Kidney epithelial cell (primary cell): ENCODE measurements at regions not wholly inside any gene's neighbourhood (a gene's known extent, or its start where the extent isn't known, plus 50 kb on each side); places are given as distances from the start of the nearest gene placed in this dataset.

Source experiments
- DNase-seq: peaks from one replicate; pipeline ENCODE4 v3.0.0-alpha.2; 2010; ENCODE audit warnings: low read depth
- H3K27me3 ChIP-seq: 2 replicates; pipeline ENCODE4 v1.6.0; 2011; ENCODE audit warnings: low read length; ENCODE audit not compliant: control insufficient read depth, insufficient read depth
- H3K36me3 ChIP-seq: 2 replicates; pipeline ENCODE4 v1.5.1; 2011; ENCODE audit warnings: low read length; ENCODE audit not compliant: control insufficient read depth, insufficient read depth
- H3K4me3 ChIP-seq: 2 replicates; pipeline ENCODE4 v1.5.1; 2011; ENCODE audit warnings: low read depth, mild to moderate bottlenecking, control low read depth, low read length
- CTCF ChIP-seq: IDR thresholded peaks from 2 replicates; pipeline ENCODE4 v1.5.1; 2011; ENCODE audit warnings: mild to moderate bottlenecking, moderate library complexity, low read length, control low read depth, inconsistent platforms; ENCODE audit not compliant: insufficient read depth, poor library complexity, severe bottlenecking

- H3K36me3 ChIP-seq = no peaks in the 10 kb centered on the region
- no peak for TF ChIP-seq CTCF
- no peak overlapping the region for H3K4me3 ChIP-seq
- DNase-seq = no peak
- H3K27me3 ChIP-seq = no peaks in the 10 kb centered on the region
These were observed 182.9 kb upstream of the TANK start for GRCh38 chr2:160977376-160977775.

- Histone ChIP-seq H3K36me3 (no peaks in the 10 kb centered on the region), H3K27me3 (no peaks in the 10 kb centered on the region), H3K4me3 (no peak overlapping the region)
- TF ChIP-seq CTCF = no peak
- no peak for DNase-seq
These were observed 182.4 kb upstream of the TANK start for GRCh38 chr2:160977854-160978253.

- H3K4me3 ChIP-seq = no peak overlapping the region
- TF ChIP-seq CTCF = no peak
- H3K27me3 ChIP-seq = no peaks in the 10 kb centered on the region
- no peaks in the 10 kb centered on the region for H3K36me3 ChIP-seq
- DNase-seq = no peak
These were observed 175.7 kb upstream of the TANK start for GRCh38 chr2:160984426-160985077.

- no peak for TF ChIP-seq CTCF
- Histone ChIP-seq H3K27me3 (no peaks in the 10 kb centered on the region), H3K36me3 (no peaks in the 10 kb centered on the region), H3K4me3 (no peak overlapping the region)
- DNase-seq = no peak
These were observed 170.4 kb upstream of the TANK start for GRCh38 chr2:160989778-160990177.

- Histone ChIP-seq H3K4me3 (peak overlapping the region; percentile 5), H3K27me3 (no peaks in the 10 kb centered on the region), H3K36me3 (no peaks in the 10 kb centered on the region)
- no peak for TF ChIP-seq CTCF
- no peak for DNase-seq
These were observed 166.6 kb upstream of the TANK start for GRCh38 chr2:160993654-160994061.

- H3K4me3 ChIP-seq = peak overlapping the region; percentile 5
- H3K36me3 ChIP-seq = no peaks in the 10 kb centered on the region
These were observed 165.9 kb upstream of the TANK start for GRCh38 chr2:160994141-160995002.

More at GRCh38 chr2:160994141-160995002, 165.9 kb upstream of the TANK start:
- no peaks in the 10 kb centered on the region for H3K27me3 ChIP-seq
- DNase-seq = peak; percentile 65
- TF ChIP-seq CTCF = peak; percentile 68
